GM19455 (cell line): ENCODE measurements at regions not wholly inside any gene's neighbourhood (a gene's known extent, or its start where the extent isn't known, plus 50 kb on each side); places are given as distances from the start of the nearest gene placed in this dataset.
A peak's percentile ranks its signal among the peaks of the same experiment; 100 is the strongest.
"Not testable (repeated sequence)": the region's sequence is repeated elsewhere in the genome, so short reads cannot be mapped to it uniquely, and the experiment has no call there.

Source experiments
- ATAC-seq: cut with Tn5 transposase; IDR thresholded peaks from one replicate; pipeline ENCODE4 v1.9.1; 2021; ENCODE audit not compliant: unreplicated experiment

- ATAC-seq = no peak
These were observed 68.0 kb upstream of the ATXN3L start for GRCh38 chrX:13387666-13388494.

- no peak for ATAC-seq
These were observed 66.8 kb upstream of the ATXN3L start for GRCh38 chrX:13386636-13387035.

DNA sequence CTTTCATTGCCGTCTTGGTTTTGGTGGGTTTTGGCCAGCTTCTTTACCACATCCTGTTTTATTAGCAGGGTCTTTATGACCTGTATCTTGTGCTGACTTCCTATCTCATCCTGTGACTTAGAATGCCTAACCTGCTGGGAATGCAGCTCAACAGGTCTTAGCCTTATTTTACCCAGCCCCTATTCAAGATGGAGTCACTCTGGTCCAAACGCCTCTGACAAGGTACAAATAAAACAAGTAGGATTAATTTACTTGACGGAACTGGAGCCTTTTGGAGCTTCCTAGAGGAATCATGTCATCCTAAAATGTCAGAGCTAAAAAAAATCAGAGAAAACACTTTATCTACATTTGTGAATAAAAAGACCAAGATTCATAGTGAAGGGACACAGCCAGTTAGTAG, 66.2 kb upstream of the ATXN3L start:
- no peak for ATAC-seq

- ATAC-seq = peak; percentile 59
These were observed 64.1 kb upstream of the ATXN3L start for GRCh38 chrX:13383907-13384306.

DNA sequence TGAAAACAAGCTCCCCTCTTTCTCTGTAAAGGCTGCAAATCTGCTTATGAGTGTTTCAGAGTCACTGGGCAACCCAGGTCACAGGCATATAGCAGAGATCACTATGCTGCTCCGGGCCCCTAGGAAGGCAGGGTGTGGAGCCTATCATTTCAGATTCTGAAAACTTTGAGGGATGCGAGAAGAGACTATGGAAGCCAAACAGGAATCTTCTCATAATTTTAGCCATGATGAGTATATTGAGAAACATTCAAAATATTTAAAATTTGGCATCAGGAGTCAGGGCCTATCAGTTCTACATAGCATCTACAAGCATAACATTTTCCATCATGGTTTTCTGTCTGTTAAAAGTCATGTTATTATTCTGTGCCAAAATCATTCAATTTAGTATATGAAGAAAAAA, 61.7 kb upstream of the ATXN3L start:
- no peak for ATAC-seq

GRCh38 chrX:13380211-13380610, 60.4 kb upstream of the ATXN3L start:
- ATAC-seq = no peak

- not testable (repeated sequence) for ATAC-seq
These were observed 59.0 kb upstream of the ATXN3L start for GRCh38 chrX:13378562-13379518.

GRCh38 chrX:13377550-13377934, 57.7 kb upstream of the ATXN3L start:
- ATAC-seq = no peak

DNA sequence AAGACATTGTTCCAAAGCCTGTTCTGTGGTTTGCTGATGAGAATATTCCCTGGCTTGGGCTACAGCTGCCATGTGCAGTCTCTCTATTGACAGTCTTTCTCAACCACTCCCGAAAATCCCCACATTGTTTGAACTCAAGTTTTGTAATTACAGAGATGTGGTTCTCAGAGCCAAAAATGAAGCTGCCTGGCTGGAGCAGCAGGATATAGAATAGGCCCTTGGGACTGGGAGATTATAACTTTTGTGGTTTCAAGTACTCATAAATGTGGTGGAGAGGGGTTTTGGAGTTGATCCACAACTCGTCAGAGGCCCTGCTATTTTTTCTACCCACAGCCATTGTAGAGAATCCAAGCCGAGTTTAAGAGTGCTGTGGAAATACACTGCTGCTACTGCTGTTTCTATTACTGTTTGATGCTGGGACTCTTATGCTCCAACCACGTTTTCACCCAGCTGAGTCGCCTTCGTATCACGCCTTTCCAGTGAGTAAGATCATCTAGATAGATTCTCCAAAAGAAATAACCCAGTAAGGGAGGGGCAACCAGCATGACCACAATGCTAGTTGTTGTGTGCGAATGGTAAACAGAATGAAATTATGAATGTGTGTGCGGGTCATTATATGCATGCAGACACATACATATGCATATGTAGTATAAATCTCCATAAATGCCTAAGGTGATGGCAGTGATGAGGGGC, 57.1 kb upstream of the ATXN3L start:
- ATAC-seq = no peak

DNA sequence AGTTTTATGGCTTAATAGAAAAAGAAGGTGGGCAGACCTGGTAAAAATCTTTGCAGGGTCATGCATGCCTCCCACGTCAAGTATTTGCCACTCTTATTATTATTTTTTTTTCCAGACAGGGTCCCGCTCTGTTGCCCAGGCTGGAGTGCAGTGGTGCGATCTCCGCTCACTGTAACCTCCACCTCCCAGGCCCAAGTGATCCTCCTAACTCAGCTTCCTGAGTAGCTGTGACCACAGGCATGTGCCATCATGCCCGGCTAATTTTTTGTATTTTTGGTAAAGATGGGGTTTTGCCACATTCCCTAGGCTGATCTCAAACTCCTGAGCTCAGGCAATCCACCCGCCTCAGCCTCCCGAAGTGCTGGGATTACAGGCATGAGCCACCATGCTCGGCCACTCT, 55.7 kb upstream of the ATXN3L start:
- not testable (repeated sequence) for ATAC-seq

GRCh38 chrX:13374364-13374763, 54.5 kb upstream of the ATXN3L start:
- no peak for ATAC-seq

- no peak for ATAC-seq
These were observed 53.8 kb upstream of the ATXN3L start for GRCh38 chrX:13373431-13374187.

- no peak for ATAC-seq
These were observed 53.2 kb upstream of the ATXN3L start for GRCh38 chrX:13373027-13373426.

DNA sequence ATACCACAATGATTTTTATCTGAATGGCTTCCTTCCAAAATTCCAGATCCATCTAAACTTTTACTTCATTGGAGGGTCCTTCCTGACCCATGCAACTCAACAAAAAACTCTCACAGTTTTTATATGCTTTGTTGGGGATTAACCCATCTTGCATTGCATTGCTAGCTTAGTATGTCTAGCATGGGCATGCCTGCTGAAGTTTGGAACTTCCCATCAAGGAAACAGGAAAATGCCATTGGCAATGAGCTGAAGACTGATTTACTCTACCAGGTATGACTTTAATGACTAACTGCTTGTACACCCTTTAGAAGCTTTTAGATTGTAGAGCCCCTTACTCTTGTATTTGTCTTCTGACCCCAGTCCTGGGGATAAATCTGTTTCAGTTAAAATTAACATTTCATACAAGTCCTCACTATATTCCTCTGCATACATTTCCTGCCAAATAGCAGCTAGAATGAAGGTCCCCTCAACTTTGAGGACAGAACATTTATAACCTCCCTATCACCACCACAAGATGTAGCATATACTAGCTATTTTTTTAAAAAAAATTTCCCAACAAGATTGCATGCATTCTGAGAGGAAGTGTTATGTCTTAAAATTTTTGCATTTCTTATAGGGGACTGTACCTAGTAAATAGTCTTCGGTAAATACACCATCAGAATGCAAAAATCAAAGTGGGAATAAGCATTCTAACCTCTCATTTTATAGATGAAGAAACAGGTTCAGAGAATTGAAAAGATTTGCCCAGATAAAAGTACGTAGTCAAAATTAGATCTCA, 52.5 kb upstream of the ATXN3L start:
- ATAC-seq = no peak

- no peak for ATAC-seq
These were observed 51.3 kb upstream of the ATXN3L start for GRCh38 chrX:13371186-13371585.

DNA sequence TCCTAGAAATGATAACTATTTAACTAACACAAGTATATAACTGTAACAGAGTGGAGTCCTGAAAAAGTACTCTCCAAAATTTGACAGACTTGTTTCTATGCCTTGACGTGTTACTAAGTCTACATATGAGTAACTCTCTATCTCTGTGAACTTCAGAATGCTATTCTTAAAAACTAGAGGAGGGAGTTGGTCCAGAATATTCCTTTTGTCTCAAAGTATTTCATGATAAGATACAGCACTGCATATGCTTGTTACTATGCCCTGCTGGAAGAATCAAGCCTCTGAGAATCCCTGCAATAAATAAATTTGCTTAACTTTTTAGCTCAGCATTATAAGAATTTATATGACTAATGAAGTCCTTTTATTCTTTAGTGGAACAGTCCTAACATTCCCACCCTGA, 50.9 kb upstream of the ATXN3L start:
- ATAC-seq = no peak
